ENCODE measurements at regions not wholly inside any gene's neighbourhood (a gene's known extent, or its start where the extent isn't known, plus 50 kb on each side); places are given as distances from the start of the nearest gene placed in this dataset.

DNA sequence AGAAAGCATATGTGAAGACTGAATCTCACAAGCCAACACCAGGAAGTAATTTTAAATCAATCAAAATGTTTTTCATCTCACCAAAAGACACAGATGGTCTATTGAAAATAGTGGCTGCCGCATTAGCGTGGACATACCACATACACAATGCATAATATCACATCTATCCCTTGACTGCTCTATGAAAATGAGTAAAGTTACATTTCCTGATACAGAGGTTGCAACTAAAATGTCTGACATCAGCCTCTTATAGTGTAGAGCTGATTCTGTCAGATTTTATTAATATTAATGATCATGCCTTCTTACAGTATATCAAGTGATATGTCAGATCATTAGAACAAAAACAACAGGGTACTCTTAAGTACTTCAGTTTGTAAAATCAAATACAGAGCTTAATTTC, 339.8 kb upstream of the EPHA7 start:
- Histone ChIP-seq H3K4me2 (no peak overlapping the region), H3K9me3 (no peaks in the 10 kb centered on the region), H3K4me3 (no peak overlapping the region), H3K27ac (no peak overlapping the region), H3K4me1 (no peaks in the 10 kb centered on the region)
- no peak for DNase-seq (ENCODE audit: low read depth in 1 of 2, low spot score in 1 of 2)
- no peak for FAIRE-seq
- CTCF ChIA-PET, result no interaction called here
- POLR2A ChIA-PET, result no interaction called here
- 89% methylated on average over 2 of the region's 2 CpGs for WGBS (ENCODE audit: missing lambda C conversion rate)
- TF ChIP-seq MAFK (IDR thresholded peaks at IDR 0.05; ENCODE audit: partially characterized antibody) (no peak), TP53 (CRISPR knock-in tag; IDR thresholded peaks at IDR 0.05) (no peak), CBX8 (IDR thresholded peaks at IDR 0.05) (no peak), HOXB13 (CRISPR knock-in tag; IDR thresholded peaks at IDR 0.05; ENCODE audit: low read depth) (no peak), CHD4 (IDR thresholded peaks at IDR 0.05; ENCODE audit: borderline replicate concordance) (no peak), POLR2AphosphoS2 (conservative IDR thresholded peaks at IDR 0.05; ENCODE audit: low read length) (no peak), RNF2 (IDR thresholded peaks at IDR 0.05; ENCODE audit: borderline replicate concordance, low read depth) (no peak), RFX5 (IDR thresholded peaks at IDR 0.05) (no peak)
- ATAC-seq, result no peak

DNA sequence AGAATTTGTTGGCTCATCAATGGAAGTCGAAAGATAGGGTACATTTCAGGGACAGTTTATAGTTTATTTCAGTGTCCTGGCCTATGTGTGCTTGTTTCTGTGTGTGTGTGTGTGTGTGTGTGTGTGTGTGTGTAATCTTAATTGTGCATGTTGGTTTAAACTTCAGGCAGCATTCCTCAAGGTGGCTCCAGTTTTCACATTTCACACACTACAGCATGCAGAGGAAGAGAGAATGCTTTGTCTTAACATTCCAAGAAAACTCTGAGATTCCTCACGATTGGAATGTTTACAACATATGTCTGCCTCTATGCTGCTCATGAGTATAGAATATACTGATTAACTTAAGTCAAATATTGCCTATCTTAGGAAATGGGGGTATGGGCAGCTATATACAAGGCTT, 332.6 kb upstream of the EPHA7 start:
- 11% methylated on average over 2 of the region's 2 CpGs for WGBS (ENCODE audit: missing lambda C conversion rate)
- DNase-seq (ENCODE audit: low read depth in 1 of 2, low spot score in 1 of 2) (no peak), ATAC-seq (no peak), FAIRE-seq (no peak)
- ChIA-PET POLR2A (no interaction called here), CTCF (no interaction called here)
- no peak overlapping the region for H3K27ac ChIP-seq
- H3K4me3 ChIP-seq, result no peak overlapping the region
- no peak overlapping the region for H3K4me2 ChIP-seq
- TF ChIP-seq, protein P1, sequence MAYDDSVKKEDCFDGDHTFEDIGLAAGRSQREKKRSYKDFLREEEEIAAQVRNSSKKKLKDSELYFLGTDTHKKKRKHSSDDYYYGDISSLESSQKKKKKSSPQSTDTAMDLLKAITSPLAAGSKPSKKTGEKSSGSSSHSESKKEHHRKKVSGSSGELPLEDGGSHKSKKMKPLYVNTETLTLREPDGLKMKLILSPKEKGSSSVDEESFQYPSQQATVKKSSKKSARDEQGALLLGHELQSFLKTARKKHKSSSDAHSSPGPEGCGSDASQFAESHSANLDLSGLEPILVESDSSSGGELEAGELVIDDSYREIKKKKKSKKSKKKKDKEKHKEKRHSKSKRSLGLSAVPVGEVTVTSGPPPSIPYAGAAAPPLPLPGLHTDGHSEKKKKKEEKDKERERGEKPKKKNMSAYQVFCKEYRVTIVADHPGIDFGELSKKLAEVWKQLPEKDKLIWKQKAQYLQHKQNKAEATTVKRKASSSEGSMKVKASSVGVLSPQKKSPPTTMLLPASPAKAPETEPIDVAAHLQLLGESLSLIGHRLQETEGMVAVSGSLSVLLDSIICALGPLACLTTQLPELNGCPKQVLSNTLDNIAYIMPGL (CRISPR knock-in tag; IDR thresholded peaks at IDR 0.05; ENCODE audit: borderline replicate concordance), result no peak
- TF ChIP-seq NFE2L2 (conservative IDR thresholded peaks at IDR 0.05; ENCODE audit: low read length), result no peak
- TF ChIP-seq, protein P2, sequence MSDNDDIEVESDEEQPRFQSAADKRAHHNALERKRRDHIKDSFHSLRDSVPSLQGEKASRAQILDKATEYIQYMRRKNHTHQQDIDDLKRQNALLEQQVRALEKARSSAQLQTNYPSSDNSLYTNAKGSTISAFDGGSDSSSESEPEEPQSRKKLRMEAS (IDR thresholded peaks at IDR 0.05), result no peak
- no peak for TF ChIP-seq EP300 (IDR thresholded peaks at IDR 0.05)
- TF ChIP-seq KDM5A (IDR thresholded peaks at IDR 0.05), result no peak
- no peak for TF ChIP-seq TFCP2L1 (CRISPR knock-in tag; IDR thresholded peaks at IDR 0.05)
- TF ChIP-seq, protein P3, sequence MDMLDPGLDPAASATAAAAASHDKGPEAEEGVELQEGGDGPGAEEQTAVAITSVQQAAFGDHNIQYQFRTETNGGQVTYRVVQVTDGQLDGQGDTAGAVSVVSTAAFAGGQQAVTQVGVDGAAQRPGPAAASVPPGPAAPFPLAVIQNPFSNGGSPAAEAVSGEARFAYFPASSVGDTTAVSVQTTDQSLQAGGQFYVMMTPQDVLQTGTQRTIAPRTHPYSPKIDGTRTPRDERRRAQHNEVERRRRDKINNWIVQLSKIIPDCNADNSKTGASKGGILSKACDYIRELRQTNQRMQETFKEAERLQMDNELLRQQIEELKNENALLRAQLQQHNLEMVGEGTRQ (IDR thresholded peaks at IDR 0.05), result no peak
- no peak for TF ChIP-seq KDM1A (IDR thresholded peaks at IDR 0.05; ENCODE audit: low read depth)
- TF ChIP-seq, protein P4, sequence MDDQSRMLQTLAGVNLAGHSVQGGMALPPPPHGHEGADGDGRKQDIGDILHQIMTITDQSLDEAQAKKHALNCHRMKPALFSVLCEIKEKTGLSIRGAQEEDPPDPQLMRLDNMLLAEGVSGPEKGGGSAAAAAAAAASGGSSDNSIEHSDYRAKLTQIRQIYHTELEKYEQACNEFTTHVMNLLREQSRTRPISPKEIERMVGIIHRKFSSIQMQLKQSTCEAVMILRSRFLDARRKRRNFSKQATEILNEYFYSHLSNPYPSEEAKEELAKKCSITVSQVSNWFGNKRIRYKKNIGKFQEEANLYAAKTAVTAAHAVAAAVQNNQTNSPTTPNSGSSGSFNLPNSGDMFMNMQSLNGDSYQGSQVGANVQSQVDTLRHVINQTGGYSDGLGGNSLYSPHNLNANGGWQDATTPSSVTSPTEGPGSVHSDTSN (IDR thresholded peaks at IDR 0.05), result no peak
- TF ChIP-seq HEYL (CRISPR knock-in tag; IDR thresholded peaks at IDR 0.05), result no peak
- TF ChIP-seq EHF (CRISPR knock-in tag; IDR thresholded peaks at IDR 0.05), result no peak
- no peak for TF ChIP-seq CHD2 (IDR thresholded peaks at IDR 0.05; ENCODE audit: low read length, partially characterized antibody)
- no peak for TF ChIP-seq FOSB (CRISPR knock-in tag; IDR thresholded peaks at IDR 0.05)
- TF ChIP-seq ZFP36 (IDR thresholded peaks at IDR 0.05; ENCODE audit: borderline replicate concordance, partially characterized antibody), result no peak
- no peak for TF ChIP-seq RNF2 (IDR thresholded peaks at IDR 0.05; ENCODE audit: borderline replicate concordance, low read depth)
- no peaks in the 10 kb centered on the region for H3K4me1 ChIP-seq
- no peaks in the 10 kb centered on the region for H3K9me3 ChIP-seq

DNA sequence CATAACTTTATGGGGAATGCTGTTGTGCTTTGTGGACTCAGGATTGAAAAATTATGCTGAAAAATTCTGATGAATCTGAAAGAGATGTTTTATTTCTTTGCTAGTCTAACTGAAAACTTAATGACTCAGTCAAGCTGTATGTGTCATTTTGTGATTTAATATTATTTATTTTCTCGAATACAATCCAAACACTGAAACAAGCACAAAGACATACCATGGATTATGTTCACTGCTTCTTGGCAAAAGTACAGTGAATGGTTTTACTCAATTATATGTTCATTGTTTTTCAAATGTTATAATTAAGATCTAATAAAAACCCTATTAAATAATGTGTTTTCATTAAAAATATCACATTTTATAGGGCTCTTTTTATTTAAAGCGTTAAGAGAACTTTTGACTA, 330.6 kb upstream of the EPHA7 start:
- 15% methylated on average over 2 of the region's 2 CpGs for WGBS (ENCODE audit: missing lambda C conversion rate)
- Histone ChIP-seq H3K4me1 (no peaks in the 10 kb centered on the region), H3K9me3 (no peaks in the 10 kb centered on the region), H3K27ac (no peak overlapping the region), H3K4me3 (no peak overlapping the region), H3K4me2 (no peak overlapping the region)
- FAIRE-seq (no peak), DNase-seq (ENCODE audit: low read depth in 1 of 2, low spot score in 1 of 2) (no peak), ATAC-seq (no peak)
- ChIA-PET CTCF (no interaction called here), POLR2A (no interaction called here)
- TF ChIP-seq CBX2 (IDR thresholded peaks at IDR 0.05; ENCODE audit: borderline replicate concordance, low read depth) (no peak), ZC3H11A (IDR thresholded peaks at IDR 0.05) (no peak), KDM1A (IDR thresholded peaks at IDR 0.05; ENCODE audit: low read depth) (no peak), SMC3 (IDR thresholded peaks at IDR 0.05) (no peak), GATA3 (IDR thresholded peaks at IDR 0.05; ENCODE audit: borderline replicate concordance) (no peak), FOSL2 (IDR thresholded peaks at IDR 0.05) (no peak), FOSL2 (CRISPR knock-in tag; IDR thresholded peaks at IDR 0.05) (no peak), POLR2AphosphoS2 (conservative IDR thresholded peaks at IDR 0.05; ENCODE audit: low read length) (no peak), EP300 (IDR thresholded peaks at IDR 0.05) (no peak), EHF (CRISPR knock-in tag; IDR thresholded peaks at IDR 0.05) (no peak), HOXB13 (CRISPR knock-in tag; IDR thresholded peaks at IDR 0.05; ENCODE audit: low read depth) (no peak), MYC (IDR thresholded peaks at IDR 0.05; ENCODE audit: borderline replicate concordance, low read length) (no peak), FOSB (CRISPR knock-in tag; IDR thresholded peaks at IDR 0.05) (no peak)
- TF ChIP-seq, protein P5, sequence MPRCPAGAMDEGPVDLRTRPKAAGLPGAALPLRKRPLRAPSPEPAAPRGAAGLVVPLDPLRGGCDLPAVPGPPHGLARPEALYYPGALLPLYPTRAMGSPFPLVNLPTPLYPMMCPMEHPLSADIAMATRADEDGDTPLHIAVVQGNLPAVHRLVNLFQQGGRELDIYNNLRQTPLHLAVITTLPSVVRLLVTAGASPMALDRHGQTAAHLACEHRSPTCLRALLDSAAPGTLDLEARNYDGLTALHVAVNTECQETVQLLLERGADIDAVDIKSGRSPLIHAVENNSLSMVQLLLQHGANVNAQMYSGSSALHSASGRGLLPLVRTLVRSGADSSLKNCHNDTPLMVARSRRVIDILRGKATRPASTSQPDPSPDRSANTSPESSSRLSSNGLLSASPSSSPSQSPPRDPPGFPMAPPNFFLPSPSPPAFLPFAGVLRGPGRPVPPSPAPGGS (IDR thresholded peaks at IDR 0.05), result no peak
- TF ChIP-seq, protein P6, sequence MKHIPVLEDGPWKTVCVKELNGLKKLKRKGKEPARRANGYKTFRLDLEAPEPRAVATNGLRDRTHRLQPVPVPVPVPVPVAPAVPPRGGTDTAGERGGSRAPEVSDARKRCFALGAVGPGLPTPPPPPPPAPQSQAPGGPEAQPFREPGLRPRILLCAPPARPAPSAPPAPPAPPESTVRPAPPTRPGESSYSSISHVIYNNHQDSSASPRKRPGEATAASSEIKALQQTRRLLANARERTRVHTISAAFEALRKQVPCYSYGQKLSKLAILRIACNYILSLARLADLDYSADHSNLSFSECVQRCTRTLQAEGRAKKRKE (CRISPR knock-in tag; IDR thresholded peaks at IDR 0.05; ENCODE audit: low read depth), result no peak
- TF ChIP-seq, protein P2 (IDR thresholded peaks at IDR 0.05), result no peak

All from A549 (cell line).